AG10803 (cell line): ENCODE measurements at regions not wholly inside any gene's neighbourhood (a gene's known extent, or its start where the extent isn't known, plus 50 kb on each side); places are given as distances from the start of the nearest gene placed in this dataset.

Source experiments
- DNase-seq: peaks from one replicate; pipeline ENCODE4 v3.0.0; 2010; ENCODE audit warnings: low read depth
- H3K4me3 ChIP-seq: 2 replicates; pipeline ENCODE4 v1.5.1; 2011; ENCODE audit warnings: mild to moderate bottlenecking, low read length, control low read depth
- TF ChIP-seq, protein P1 (sequence below): conservative IDR thresholded peaks from 2 replicates; pipeline ENCODE4 v1.5.1; 2011; ENCODE audit warnings: mild to moderate bottlenecking, low read length, control low read depth, inconsistent platforms

- H3K4me3 ChIP-seq = no peak overlapping the region
- TF ChIP-seq, protein P1, sequence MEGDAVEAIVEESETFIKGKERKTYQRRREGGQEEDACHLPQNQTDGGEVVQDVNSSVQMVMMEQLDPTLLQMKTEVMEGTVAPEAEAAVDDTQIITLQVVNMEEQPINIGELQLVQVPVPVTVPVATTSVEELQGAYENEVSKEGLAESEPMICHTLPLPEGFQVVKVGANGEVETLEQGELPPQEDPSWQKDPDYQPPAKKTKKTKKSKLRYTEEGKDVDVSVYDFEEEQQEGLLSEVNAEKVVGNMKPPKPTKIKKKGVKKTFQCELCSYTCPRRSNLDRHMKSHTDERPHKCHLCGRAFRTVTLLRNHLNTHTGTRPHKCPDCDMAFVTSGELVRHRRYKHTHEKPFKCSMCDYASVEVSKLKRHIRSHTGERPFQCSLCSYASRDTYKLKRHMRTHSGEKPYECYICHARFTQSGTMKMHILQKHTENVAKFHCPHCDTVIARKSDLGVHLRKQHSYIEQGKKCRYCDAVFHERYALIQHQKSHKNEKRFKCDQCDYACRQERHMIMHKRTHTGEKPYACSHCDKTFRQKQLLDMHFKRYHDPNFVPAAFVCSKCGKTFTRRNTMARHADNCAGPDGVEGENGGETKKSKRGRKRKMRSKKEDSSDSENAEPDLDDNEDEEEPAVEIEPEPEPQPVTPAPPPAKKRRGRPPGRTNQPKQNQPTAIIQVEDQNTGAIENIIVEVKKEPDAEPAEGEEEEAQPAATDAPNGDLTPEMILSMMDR = no peak
- no peak for DNase-seq
Measured at GRCh38 chr1:4033129-4033676, 133.1 kb upstream of the C1orf174 start.

DNA sequence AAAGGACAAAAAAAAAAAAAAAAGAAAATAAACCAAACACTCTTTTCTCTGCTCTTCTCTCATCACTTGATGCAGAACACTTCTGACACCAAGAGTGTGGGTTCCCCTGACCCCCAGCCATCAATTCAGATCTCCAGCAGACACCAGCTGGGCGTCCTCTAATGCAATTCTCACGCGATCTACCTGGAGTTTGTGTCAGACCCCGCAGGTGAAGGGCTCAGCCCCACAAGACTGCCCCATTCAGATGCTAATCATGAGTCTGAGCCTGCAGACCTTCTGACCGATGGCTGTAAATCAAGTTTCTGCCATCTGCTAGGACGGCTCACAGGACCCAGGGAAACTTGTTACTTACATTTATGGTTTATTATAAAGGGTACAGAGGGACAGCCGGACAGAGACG, 133.6 kb upstream of the C1orf174 start:
- TF ChIP-seq, protein P1 = no peak
- no peak for DNase-seq
- no peak overlapping the region for H3K4me3 ChIP-seq

DNA sequence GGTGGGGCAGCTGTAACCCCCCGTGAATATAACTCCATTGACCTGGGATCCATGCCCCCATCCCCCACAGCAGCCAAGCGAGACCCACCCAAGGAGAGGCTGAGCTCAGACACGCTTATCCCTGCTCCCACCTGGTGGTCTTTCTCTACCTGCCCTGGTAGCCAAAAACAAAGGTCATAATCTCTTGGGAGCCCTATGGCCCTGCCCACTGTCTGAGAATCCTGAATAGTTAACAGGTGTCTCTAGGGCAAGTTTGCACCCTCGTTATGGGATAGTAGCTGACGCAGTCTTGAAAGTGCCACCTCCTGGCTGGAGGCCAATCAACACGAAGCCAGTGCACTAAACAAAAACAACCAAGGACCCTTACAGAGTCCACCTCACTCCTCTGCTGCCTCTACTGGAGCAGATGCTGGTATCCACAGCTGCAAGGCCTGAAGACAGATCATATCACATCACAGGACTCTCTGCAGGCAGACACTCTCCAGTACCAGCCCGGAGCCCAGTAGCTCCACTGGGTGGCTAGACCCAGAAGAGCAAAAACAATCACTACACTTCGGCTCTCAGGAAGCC, 134.3 kb upstream of the C1orf174 start:
- TF ChIP-seq, protein P1 = no peak
- no peak overlapping the region for H3K4me3 ChIP-seq
- no peak for DNase-seq

GRCh38 chr1:4044967-4045366, 144.9 kb upstream of the C1orf174 start:
- TF ChIP-seq, protein P1 = no peak
- H3K4me3 ChIP-seq = no peak overlapping the region

GRCh38 chr1:4045397-4046010, 145.4 kb upstream of the C1orf174 start:
- H3K4me3 ChIP-seq = no peak overlapping the region
- DNase-seq = no peak
- TF ChIP-seq, protein P1 = no peak

More at GRCh38 chr1:4044967-4045366, 144.9 kb upstream of the C1orf174 start:
- no peak for DNase-seq

DNA sequence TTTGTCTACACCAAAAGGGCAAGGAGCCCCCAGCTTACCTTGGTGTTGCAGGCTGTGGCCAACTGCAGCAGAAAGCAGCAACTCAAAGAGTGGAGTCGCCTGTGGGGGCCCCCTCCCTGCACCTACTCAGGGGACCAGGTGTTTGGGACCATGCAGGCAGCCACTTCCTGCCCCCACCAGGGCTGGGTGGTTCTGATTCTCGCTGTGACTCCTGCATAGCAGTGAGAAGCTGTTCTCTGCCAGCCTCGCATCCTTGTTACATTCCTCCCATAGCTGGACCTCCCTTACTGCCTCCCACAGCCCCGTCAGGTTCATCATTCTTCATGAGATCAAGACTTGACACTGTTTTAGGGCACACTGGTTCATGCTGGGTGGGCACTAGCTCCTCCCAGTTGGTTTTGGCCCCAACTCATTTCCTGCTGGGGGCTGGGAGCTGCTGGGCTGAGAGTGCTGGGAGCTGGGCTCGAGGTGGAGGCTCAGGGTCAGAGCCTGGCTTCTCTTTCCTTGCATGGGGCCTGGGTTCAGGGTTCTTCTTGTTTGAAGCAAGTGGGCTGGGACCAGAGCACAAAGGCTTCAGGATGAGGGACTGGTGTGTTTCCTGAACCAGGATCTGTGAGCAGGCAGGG, 146.9 kb upstream of the C1orf174 start:
- no peak overlapping the region for H3K4me3 ChIP-seq
- no peak for DNase-seq
- TF ChIP-seq, protein P1 = no peak

DNA sequence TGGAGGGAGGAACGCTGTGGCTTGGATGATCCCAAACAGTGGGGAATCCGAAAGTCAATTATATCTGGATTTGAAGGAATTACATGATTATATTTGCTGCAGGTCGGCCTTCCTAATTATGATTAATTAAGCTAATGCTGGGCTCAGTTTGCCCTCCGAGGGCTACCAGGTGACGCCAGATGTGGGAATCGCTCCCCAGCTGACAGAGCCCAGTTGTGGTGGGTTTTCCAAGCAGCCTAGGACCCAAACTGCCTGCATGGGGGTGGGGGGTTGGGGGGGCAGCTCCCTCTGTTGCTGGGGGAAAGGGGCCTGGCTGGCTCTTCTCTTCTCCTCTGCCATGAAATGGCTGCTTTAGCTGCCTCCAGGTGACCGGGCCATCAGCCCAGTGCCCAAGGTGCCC, 147.6 kb upstream of the C1orf174 start:
- TF ChIP-seq, protein P1 = no peak
- DNase-seq = no peak
- no peak overlapping the region for H3K4me3 ChIP-seq
